GM21576 (cell line): ENCODE measurements at regions not wholly inside any gene's neighbourhood (a gene's known extent, or its start where the extent isn't known, plus 50 kb on each side); places are given as distances from the start of the nearest gene placed in this dataset.
"Not testable (repeated sequence)": the region's sequence is repeated elsewhere in the genome, so short reads cannot be mapped to it uniquely, and the experiment has no call there.

ENCODE experiments used
- ATAC-seq: cut with Tn5 transposase; IDR thresholded peaks from one replicate; pipeline ENCODE4 v1.9.1; 2021; ENCODE audit warnings: mild to moderate bottlenecking, moderate library complexity; ENCODE audit not compliant: unreplicated experiment

- no peak for ATAC-seq
Observed at GRCh38 chr3:8400911-8401310, 100.7 kb upstream of the LMCD1 start.

- ATAC-seq: no peak
Observed at GRCh38 chr3:8403996-8404395, 97.6 kb upstream of the LMCD1 start.

DNA sequence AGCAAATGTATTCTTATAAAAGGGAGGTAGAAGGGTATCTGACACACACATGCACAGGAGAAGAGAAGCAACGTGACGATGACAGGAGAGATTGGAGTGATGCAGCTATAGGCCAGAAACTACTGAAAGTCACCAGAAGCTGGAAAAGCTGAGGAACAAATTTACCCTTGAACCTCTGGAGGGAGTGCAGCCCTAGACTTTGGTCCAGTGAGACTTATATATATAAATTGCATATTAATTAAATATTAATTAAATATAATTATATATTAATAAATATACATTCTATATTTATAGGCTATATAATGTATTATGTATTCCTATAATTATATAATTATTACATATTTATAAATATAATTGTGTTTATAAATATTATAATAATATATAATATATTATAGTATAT, 96.5 kb upstream of the LMCD1 start:
- no peak for ATAC-seq

DNA sequence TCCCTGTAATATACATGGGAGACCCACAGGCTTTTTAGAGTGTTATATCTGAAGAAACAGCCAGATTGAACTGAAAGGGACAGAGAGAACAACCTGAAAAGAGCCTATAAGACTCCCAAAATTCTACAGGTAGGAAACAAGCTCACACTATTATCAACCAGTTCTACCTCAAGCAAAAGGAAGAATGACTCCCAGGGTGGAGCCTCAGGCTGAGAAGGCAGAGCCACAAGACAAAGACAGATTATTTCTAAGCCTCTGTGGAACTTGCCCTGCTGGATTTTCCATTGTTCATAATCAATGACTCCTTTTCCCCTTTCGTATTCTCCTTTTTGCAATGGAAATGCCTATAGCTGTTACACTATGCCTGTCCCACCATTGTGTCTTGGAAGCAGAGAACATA, 95.1 kb upstream of the LMCD1 start:
- ATAC-seq: no peak

DNA sequence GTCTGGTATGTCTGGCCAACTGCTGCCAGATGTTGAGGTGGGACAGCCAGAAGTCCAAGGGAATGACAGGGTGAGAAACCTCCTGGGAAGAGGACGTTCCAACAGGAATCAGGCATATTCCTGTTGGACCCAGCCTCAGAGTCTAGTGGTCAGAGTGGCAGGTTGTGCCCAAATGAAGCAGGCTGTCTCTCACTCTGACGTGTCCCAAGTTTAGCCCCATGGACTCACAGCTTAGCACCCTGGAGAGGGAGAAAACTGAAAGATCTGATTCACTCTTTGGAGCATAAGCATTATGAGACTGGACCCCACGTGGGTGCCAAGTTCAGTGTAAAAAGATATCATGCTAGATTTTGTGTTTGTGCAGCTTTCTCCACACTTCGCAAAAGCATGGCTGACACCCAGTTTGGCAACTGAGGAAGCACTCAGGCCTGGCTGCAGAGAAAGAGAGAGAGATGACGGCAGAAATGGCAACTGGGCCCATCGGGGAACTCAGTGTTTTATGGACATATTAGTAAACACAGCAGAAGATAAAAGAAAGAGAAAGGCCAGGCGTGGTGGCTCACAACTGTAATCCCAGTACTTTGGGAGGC, 88.2 kb upstream of the LMCD1 start:
- ATAC-seq: no peak

DNA sequence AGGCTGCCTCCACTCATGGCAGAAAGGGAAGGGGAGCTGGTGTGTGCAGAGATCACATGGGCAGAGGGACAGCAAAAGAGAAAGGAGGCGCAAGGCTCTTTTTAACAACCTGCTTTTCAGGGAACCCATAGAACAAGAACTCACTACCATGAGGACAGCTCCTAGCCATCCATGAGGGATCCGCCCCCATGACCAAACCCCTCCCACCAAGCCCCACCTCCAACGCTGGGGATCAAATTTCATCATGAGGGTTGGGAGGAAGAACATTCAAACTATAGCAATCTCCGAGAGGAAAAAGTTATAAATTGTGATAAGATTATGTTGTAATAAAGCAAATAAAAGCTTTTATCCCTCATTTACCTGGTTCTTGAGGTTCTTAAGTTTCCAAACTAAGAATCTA, 84.7 kb upstream of the LMCD1 start:
- ATAC-seq: no peak

DNA sequence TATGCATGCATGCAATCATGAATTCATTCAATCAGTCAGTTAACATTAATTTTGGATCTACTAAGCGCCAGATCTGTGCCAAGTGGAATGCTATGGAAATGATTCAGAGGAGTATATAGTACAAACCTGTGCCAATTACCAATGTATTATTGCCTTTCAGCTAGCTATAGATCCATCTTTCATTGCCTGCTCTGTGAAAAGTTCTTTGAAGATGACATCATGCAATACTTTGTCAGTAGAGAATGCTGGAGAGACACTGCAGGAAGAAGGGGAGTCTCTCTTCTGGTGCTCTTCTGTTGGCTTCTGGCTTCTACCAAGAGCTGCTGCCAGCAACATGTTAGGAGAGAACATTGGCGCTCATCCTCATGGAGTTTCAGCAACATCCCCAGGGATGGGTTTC, 81.0 kb upstream of the LMCD1 start:
- no peak for ATAC-seq

DNA sequence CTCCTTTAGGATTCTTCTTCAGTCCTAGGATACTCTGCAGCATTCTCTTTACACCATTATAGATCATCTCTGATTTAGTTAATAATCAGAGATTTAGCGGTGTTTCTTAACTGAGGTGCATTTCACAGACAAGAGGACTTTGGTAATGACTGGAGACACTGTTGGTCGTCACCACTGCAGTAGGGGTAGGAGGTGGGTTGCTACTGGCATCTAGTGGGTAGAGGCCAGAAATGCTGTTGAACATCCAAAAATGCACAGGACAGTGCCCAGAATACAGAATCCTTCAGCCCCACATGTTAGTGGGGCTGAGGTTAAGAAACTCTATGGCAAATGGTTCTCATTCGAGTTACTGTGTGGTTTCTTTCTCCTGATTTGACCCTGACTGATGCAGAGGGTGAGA, 80.4 kb upstream of the LMCD1 start:
- no peak for ATAC-seq

- ATAC-seq: no peak
Observed at GRCh38 chr3:8421711-8422110, 79.9 kb upstream of the LMCD1 start.

GRCh38 chr3:8423307-8423706, 78.3 kb upstream of the LMCD1 start:
- ATAC-seq: no peak

DNA sequence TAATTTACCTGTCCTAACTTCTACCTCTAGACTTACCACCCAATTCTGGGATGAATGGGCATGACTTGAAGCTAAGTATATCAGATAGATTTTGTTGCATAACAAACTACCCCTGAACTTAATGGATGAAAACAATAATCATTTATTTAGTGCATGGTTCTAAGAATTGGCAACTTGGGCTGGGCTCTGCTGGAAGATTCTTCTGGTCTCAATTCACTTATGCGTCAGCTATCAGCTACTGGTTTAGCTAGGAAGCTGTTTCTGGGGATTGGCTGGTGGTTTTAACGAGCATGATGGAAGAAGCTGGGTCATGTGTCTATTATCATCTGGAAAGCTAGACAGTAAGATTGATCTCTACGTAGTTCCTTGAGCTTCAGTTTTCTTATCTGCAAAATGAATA, 77.3 kb upstream of the LMCD1 start:
- ATAC-seq: no peak

DNA sequence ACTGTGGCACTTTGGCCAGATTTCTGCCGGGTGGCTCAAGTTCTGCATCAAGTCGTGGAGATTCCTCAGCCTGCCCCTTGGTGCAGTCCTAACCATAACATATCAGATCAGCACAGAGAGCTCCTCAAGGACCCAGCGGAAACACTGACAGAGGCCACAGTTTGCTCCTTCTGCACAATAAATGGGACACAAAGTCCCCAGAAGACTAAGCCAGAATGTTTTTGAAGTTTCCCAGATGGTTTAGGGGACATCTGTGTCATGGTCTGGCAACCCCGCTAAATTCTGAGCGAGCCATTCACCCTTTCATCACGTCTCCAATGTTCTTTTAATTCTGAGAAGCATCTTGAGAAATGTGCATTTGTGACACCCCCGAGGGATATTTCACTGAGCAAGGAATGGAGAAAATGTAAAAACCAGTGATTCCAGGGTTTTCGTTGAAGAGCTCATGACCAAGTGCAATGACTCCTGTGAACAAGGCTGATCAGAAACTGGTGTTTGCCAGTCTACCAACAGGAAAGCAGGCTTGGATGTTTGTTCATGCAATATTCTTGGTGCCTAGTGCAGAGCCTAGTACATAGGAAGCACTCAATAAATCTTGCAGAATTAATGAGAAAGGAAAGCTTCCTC, 64.8 kb upstream of the LMCD1 start:
- ATAC-seq: no peak

DNA sequence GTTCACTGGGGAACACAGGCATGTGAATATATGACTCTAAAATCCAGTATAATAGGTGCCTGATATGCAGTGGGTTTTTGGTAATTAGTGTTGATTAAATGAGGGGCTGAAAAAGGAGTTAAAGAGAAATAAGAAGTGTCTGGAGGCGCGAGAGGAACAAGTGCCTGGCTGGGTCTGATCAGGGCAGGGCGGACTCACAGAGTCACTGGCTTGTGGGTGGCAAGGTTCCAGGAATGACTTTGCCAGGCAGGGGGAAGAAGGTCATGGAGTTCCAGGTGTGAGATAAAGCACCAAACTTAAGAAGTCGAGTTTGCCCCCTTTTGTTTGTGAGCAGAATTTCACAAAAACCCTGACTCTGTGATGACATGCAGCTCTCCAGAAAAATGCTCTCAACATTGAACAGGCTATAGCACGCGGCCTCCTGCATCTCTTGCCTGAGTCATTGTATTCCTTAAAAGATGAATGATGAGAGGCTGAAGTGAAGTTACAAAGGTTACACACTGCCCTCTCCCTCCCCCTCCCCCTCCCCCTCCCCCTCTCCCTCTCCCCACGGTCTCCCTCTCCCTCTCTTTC, 63.0 kb upstream of the LMCD1 start:
- ATAC-seq: no peak

DNA sequence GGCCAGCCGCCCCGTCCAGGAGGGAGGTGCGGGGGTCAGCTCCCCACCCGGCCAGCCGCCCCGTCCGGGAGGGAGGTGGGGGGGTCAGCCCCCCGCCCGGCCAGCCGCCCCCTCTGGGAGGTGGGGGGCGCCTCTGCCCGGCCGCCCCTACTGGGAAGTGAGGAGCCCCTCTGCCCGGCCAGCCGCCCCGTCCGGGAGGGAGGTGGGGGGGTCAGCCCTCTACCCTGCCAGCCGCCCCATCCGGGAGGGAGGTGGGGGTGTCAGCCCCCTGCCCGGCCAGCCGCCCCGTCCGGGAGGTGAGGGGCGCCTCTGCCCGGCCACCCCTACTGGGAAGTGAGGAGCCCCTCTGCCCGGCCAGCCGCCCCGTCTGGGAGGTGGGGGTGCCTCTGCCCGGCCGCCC, 61.5 kb upstream of the LMCD1 start:
- not testable (repeated sequence) for ATAC-seq

DNA sequence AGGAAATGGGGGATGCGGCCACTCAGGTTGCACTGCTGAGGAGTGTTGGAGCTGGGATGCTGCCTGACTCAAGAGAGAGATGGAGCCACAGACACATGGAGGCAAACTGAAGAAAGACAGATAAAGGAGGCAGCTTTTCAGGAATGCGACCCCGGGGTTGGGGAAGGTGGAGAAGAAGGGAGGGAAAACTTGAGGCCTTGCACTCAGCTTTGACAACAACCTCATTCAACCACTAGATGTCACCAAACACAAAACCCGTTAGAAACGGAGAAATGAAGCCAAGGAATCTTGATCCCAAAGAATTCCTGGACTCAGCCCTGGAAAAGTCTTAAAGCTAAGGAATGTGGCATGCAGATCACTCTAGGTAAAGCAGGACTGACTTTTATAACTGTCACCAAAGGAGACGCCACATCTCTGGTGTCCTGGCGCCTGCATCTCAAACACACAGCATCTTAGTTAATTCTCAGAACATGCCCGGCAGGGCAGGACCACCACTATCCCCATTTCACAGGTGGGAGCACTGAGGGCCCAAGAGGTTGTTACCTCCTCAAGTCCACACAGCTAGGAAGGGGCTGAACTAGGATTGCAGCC, 59.6 kb upstream of the LMCD1 start:
- ATAC-seq: no peak

DNA sequence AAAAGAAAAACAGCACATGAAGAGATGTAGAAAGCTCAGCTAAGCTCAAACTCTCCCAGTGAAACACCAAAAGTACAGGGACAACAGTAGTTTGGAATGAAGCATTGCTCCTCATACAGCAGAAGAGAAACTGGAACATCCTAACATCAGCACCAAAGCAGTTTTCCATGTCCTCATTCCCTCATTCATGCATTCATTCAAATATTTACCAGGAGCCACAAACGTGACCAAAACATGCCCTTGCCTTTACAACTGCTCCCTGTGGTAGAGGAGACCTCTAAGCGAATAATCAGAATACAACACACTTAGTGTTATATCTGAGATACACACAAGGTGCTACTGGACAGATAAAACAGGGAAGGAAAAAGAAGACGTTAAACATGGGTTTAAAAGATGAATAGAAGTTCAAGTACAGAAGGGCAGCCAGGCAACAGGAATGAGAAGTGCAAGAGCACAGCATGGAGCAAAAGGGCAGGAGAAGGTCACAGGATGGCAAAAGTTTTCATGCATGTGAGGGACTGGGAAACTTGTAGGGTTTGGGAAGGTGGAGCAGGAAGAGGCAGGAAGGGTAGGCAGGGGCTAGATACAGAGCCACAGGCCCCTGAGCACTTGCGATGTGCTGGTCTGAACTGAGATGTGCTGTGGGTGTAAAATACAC, 58.5 kb upstream of the LMCD1 start:
- no peak for ATAC-seq

DNA sequence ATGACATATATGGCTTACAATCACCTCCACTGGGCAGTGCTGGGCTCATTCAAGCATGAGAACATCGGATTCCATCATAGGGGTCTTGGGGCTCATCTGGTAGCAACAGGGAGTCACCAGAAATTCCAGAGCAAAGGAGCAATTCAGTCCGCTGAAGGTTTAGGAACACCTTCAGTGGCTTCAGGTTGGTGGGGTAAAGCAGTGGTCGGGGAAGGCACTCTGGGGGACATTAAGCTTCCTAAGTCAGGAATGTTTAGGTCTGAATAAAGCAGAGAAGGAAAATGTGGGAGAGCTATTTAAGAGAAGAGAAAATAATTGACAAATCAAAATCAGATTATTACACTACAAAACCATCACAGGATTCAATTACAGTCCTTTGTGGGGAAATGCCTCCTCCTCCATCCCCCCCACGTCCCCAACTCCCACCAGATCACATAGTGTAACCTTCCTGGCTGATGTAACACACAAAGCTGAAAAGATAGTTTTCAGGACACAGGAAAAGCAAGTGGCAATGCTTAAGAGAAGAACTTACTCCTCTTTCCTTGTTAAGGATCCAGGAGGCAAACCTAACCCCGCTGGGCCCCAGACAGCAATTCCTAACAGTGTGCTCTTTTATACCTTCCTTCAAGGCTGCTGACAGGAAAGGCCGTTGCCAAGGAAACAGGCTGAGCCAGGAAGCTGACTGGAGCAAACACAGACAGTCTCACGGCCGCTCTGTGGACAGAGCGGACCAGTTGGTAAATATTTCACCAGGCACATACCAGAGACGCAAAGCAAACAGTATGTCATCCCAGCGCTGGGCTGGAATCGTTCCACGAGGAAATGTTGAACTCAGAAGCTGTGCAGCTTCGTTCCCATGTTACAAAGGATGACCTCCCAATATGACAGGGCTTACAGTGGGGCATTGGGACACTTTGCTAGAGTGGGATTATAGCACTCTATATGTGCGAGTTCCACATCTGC, 57.5 kb upstream of the LMCD1 start:
- ATAC-seq: no peak

DNA sequence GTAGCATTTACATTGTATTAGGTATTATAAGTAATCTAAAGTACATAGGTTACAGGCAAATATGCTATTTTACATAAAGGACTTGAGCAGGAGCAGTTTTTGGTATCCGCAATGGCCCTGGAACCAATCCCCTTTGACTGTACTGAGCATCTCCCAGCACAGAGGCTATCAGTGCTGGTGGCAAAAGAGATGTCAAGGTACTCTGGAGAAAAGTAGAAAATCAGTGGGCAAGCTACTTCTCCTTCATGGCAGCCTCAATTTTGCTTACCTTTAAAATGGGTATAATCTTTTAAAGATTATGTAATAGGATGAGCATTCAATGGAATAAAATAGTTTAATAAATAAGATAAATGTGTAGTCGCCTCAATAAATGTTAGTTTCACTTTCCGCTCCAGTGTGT, 56.7 kb upstream of the LMCD1 start:
- ATAC-seq: no peak

GRCh38 chr3:8445861-8446260, 55.8 kb upstream of the LMCD1 start:
- ATAC-seq: no peak

GRCh38 chr3:8446845-8447244, 54.8 kb upstream of the LMCD1 start:
- no peak for ATAC-seq

DNA sequence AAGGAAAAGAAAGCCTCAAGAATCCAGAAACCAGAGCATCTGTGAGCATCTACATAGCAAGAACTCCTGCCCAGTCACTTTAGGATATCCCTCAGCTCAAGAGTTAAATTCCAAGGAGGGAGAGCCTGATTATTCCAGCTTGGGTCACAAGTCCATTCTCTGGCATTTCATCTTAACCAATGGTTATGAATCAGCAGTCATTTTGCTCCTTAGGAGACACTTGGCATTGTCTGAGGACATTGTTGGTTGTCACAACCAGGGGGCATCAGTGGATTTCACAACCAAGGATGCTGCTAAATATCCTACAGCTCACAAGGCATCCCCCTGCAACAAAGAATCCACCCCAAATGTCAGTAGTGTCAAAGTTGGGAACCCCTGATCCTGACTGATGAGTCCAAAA, 51.0 kb upstream of the LMCD1 start:
- ATAC-seq: no peak
